Loucy (cell line): ENCODE measurements at regions not wholly inside any gene's neighbourhood (a gene's known extent, or its start where the extent isn't known, plus 50 kb on each side); places are given as distances from the start of the nearest gene placed in this dataset.

ENCODE experiments used
- H2AFZ ChIP-seq: fragments of 200-600 bp; sonication (generic); 2 replicates; pipeline ENCODE4 v1.6.0; 2016; ENCODE audit warnings: antibody characterized with exemption, mild to moderate bottlenecking, low read length, moderate library complexity
- H3F3A ChIP-seq: fragments of 200-600 bp; 2 replicates; pipeline ENCODE4 v1.6.0; 2016; ENCODE audit warnings: antibody characterized with exemption, low read depth, mild to moderate bottlenecking
- H3K27me3 ChIP-seq: fragments of 200-600 bp; sonication (generic); 2 replicates; pipeline ENCODE4 v1.6.1; 2014; ENCODE audit warnings: low read length, mild to moderate bottlenecking; ENCODE audit not compliant: insufficient read depth, poor library complexity, severe bottlenecking
- H3K36me3 ChIP-seq: fragments of 200-600 bp; sonication (generic); 2 replicates; pipeline ENCODE4 v1.6.1; 2016; ENCODE audit warnings: low read length; ENCODE audit not compliant: insufficient read depth
- H3K4me1 ChIP-seq: fragments of 200-600 bp; sonication (generic); 2 replicates; pipeline ENCODE4 v1.5.1; 2014; ENCODE audit warnings: low read length, mild to moderate bottlenecking; ENCODE audit not compliant: insufficient read depth, poor library complexity, severe bottlenecking
- H3K4me2 ChIP-seq: fragments of 200-600 bp; sonication (generic); 2 replicates; pipeline ENCODE4 v1.6.0; 2014; ENCODE audit warnings: antibody characterized with exemption, low read length, low read depth, mild to moderate bottlenecking; ENCODE audit not compliant: poor library complexity, severe bottlenecking
- H3K4me3 ChIP-seq: fragments of 200-600 bp; sonication (generic); 2 replicates; pipeline ENCODE4 v1.5.1; 2014; ENCODE audit warnings: low read length, mild to moderate bottlenecking, mixed read lengths; ENCODE audit not compliant: poor library complexity, severe bottlenecking
- H3K79me2 ChIP-seq: fragments of 200-600 bp; sonication (generic); 2 replicates; pipeline ENCODE4 v1.6.1; 2014; ENCODE audit warnings: low read length; ENCODE audit not compliant: insufficient read depth
- H3K9ac ChIP-seq: fragments of 200-600 bp; sonication (generic); 2 replicates; pipeline ENCODE4 v1.6.0; 2014; ENCODE audit warnings: mild to moderate bottlenecking, low read depth, low read length, moderate library complexity; ENCODE audit not compliant: poor library complexity, severe bottlenecking
- H3K9me2 ChIP-seq: fragments of 200-600 bp; sonication (generic); replicated peaks from 2 replicates; pipeline ENCODE4 v1.6.1; 2016; ENCODE audit warnings: low read depth, low read length, mixed read lengths
- H3K9me3 ChIP-seq: fragments of 200-600 bp; sonication (generic); 2 replicates; pipeline ENCODE4 v1.6.1; 2014; ENCODE audit warnings: mild to moderate bottlenecking, antibody characterized with exemption, low read length, low read depth; ENCODE audit not compliant: insufficient read depth
- H4K20me1 ChIP-seq: fragments of 200-600 bp; sonication (generic); 2 replicates; pipeline ENCODE4 v1.6.0; 2014; ENCODE audit warnings: antibody characterized with exemption, low read length, mild to moderate bottlenecking; ENCODE audit not compliant: insufficient read depth, poor library complexity, severe bottlenecking
- CTCF ChIP-seq: fragments of 200-600 bp; sonication (generic); conservative IDR thresholded peaks from 2 replicates; pipeline ENCODE4 v1.5.1; 2014; ENCODE audit warnings: mild to moderate bottlenecking, antibody characterized with exemption, low read length
- EZH2phosphoT487 ChIP-seq: fragments of 200-600 bp; IDR thresholded peaks from 2 replicates; pipeline ENCODE4 v1.6.1; 2018; ENCODE audit warnings: antibody characterized with exemption, mild to moderate bottlenecking, moderate library complexity, borderline replicate concordance

- Histone ChIP-seq H3K36me3 (no peaks in the 10 kb centered on the region), H3K9me3 (no peaks in the 10 kb centered on the region), H3K27me3 (no peaks in the 10 kb centered on the region), H3K4me1 (no peaks in the 10 kb centered on the region), H2AFZ (no peak overlapping the region), H3K9me2 (no peaks in the 10 kb centered on the region), H3K4me3 (no peak overlapping the region), H4K20me1 (no peaks in the 10 kb centered on the region), H3F3A (no peaks in the 10 kb centered on the region), H3K4me2 (no peak overlapping the region), H3K9ac (no peak overlapping the region), H3K79me2 (no peaks in the 10 kb centered on the region)
- no peak for TF ChIP-seq EZH2phosphoT487
- no peak for TF ChIP-seq CTCF
These were observed 59.0 kb upstream of the UPP2 start for GRCh38 chr2:158042666-158043065.

- no peaks in the 10 kb centered on the region for H3F3A ChIP-seq
- no peak overlapping the region for H2AFZ ChIP-seq
- TF ChIP-seq EZH2phosphoT487 (no peak), CTCF (no peak)
- no peaks in the 10 kb centered on the region for H3K79me2 ChIP-seq
- no peak overlapping the region for H3K9ac ChIP-seq
- H3K9me2 ChIP-seq, result no peaks in the 10 kb centered on the region
- no peaks in the 10 kb centered on the region for H3K27me3 ChIP-seq
- H3K4me1 ChIP-seq, result no peaks in the 10 kb centered on the region
- no peaks in the 10 kb centered on the region for H3K9me3 ChIP-seq
- no peaks in the 10 kb centered on the region for H3K36me3 ChIP-seq
- no peaks in the 10 kb centered on the region for H4K20me1 ChIP-seq
- H3K4me2 ChIP-seq, result no peak overlapping the region
- H3K4me3 ChIP-seq, result no peak overlapping the region
These were observed 59.4 kb upstream of the UPP2 start for GRCh38 chr2:158042245-158042644.

GRCh38 chr2:158041400-158041799 is 60.3 kb upstream of the UPP2 start:
- TF ChIP-seq CTCF (no peak), EZH2phosphoT487 (no peak)
- H2AFZ ChIP-seq, result no peak overlapping the region
- no peaks in the 10 kb centered on the region for H3K9me2 ChIP-seq
- H4K20me1 ChIP-seq, result no peaks in the 10 kb centered on the region
- no peak overlapping the region for H3K4me2 ChIP-seq
- no peaks in the 10 kb centered on the region for H3K27me3 ChIP-seq
- H3K79me2 ChIP-seq, result no peaks in the 10 kb centered on the region
- no peak overlapping the region for H3K4me3 ChIP-seq
- no peaks in the 10 kb centered on the region for H3K36me3 ChIP-seq
- no peaks in the 10 kb centered on the region for H3K4me1 ChIP-seq
- no peaks in the 10 kb centered on the region for H3K9me3 ChIP-seq
- no peaks in the 10 kb centered on the region for H3F3A ChIP-seq
- H3K9ac ChIP-seq, result no peak overlapping the region
